Type B pancreatic cell (in vitro differentiated cells): ENCODE measurements at regions not wholly inside any gene's neighbourhood (a gene's known extent, or its start where the extent isn't known, plus 50 kb on each side); places are given as distances from the start of the nearest gene placed in this dataset.

Experiments used
- DNase-seq: peaks from one replicate; pipeline ENCODE4 v3.0.0; 2021; ENCODE audit warnings: mixed read lengths; ENCODE audit not compliant: unreplicated experiment; ENCODE audit errors: extremely low spot score
- H3K27ac Mint-ChIP-seq: 2 replicates; pipeline ENCODE4 v1.8.0; 2021; ENCODE audit warnings: mild to moderate bottlenecking, mixed read lengths
- H3K27me3 Mint-ChIP-seq: 2 replicates; pipeline ENCODE4 v1.8.0; 2021; ENCODE audit warnings: mixed read lengths
- H3K36me3 Mint-ChIP-seq: 2 replicates; pipeline ENCODE4 v1.8.0; 2021; ENCODE audit warnings: mixed read lengths
- H3K4me1 Mint-ChIP-seq: one replicate; pipeline ENCODE4 v1.8.0; 2021; ENCODE audit warnings: mixed read lengths; ENCODE audit not compliant: unreplicated experiment
- H3K4me3 Mint-ChIP-seq: 2 replicates; pipeline ENCODE4 v1.8.0; 2021; ENCODE audit warnings: mild to moderate bottlenecking, mixed read lengths
- H3K9me3 Mint-ChIP-seq: 2 replicates; pipeline ENCODE4 v1.8.0; 2021; ENCODE audit warnings: mixed read lengths
- TF ChIP-seq, protein P1 (sequence below): fragments of 200-600 bp; sonication (generic); conservative IDR thresholded peaks from 2 replicates; pipeline ENCODE4 v1.5.0; 2021; ENCODE audit warnings: antibody characterized with exemption, mild to moderate bottlenecking

DNA sequence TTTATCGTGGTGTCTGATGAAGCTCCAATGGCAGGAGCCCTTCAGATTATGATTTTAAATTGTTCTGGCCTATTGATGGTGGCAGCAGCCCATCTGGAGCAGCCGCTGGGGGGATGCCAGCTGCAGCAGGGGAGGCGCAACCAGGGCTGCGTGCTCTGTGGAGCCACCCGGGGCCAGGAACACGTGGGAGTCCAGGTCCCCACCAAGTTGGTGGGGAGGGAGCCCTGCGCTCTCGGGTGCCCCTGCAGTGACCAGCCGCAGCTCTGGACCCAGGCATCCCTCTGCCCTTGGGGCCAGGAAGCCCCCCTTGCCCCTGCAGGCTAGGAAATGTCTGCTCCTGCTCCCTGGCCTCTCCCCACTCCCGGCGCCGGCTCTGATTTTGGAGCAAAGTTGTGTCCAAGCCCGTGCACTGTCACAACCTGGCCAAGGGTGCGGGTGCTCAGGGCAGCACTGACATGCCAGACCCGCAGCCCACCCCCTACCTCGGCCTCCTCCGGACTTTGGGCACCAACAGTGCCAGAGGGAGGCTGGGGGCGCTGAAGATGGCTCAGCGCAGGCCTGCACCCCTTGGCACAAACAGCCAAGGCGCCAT is 147.2 kb upstream of the ADO start:
- Mint-ChIP-seq H3K27ac (no peak overlapping the region), H3K9me3 (no peaks in the 10 kb centered on the region), H3K36me3 (no peaks in the 10 kb centered on the region), H3K4me1 (no peaks in the 10 kb centered on the region), H3K4me3 (no peak overlapping the region), H3K27me3 (no peaks in the 10 kb centered on the region)
- TF ChIP-seq, protein P1, sequence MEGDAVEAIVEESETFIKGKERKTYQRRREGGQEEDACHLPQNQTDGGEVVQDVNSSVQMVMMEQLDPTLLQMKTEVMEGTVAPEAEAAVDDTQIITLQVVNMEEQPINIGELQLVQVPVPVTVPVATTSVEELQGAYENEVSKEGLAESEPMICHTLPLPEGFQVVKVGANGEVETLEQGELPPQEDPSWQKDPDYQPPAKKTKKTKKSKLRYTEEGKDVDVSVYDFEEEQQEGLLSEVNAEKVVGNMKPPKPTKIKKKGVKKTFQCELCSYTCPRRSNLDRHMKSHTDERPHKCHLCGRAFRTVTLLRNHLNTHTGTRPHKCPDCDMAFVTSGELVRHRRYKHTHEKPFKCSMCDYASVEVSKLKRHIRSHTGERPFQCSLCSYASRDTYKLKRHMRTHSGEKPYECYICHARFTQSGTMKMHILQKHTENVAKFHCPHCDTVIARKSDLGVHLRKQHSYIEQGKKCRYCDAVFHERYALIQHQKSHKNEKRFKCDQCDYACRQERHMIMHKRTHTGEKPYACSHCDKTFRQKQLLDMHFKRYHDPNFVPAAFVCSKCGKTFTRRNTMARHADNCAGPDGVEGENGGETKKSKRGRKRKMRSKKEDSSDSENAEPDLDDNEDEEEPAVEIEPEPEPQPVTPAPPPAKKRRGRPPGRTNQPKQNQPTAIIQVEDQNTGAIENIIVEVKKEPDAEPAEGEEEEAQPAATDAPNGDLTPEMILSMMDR: no peak
- DNase-seq: no peak

DNA sequence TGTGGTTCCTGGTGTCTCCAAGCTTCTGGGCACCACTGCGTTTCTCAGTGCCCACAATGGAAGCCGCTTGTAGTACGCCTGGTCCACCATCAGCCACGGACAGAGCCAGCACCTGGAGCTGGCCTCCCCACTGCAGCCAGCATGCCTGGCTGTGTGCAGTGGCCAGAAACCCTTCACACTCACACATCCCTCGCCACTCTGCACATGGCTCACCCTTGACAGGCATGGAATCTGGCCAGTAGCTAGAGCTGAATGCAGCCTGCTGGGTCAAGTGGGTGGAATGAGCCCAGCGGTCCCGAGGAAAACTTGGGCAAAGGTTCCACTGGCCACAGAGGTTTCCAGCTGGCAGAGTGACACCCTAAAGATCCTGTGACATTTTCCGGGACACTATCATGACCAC is 146.0 kb upstream of the ADO start:
- H3K4me3 Mint-ChIP-seq: no peak overlapping the region
- H3K27ac Mint-ChIP-seq: no peak overlapping the region
- TF ChIP-seq, protein P1: no peak
- no peaks in the 10 kb centered on the region for H3K27me3 Mint-ChIP-seq
- no peaks in the 10 kb centered on the region for H3K36me3 Mint-ChIP-seq
- no peaks in the 10 kb centered on the region for H3K9me3 Mint-ChIP-seq
- DNase-seq: no peak
- no peaks in the 10 kb centered on the region for H3K4me1 Mint-ChIP-seq

DNA sequence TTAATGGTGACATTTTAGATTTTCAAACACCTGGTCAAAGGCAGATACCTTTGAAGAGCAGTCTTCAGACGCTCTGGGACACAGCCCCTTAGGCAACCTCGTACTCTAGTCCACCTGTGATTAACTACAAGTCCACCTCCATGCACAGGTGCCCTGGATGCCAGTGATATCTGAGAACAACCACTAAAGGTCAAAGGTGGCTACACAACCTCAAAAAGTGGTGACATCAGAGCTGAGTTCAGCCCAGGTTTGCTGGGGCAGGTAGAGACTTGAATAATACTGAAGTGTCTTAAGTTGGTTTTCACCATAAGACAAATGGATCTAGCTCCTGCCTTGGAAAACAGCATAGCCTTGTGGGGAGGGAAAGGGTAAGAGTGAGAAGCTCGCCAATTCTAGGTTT is 143.4 kb upstream of the ADO start:
- TF ChIP-seq, protein P1: no peak
- Mint-ChIP-seq H3K27ac (no peak overlapping the region), H3K27me3 (peaks cover 13% of the 10 kb centered on the region), H3K9me3 (no peaks in the 10 kb centered on the region), H3K4me1 (no peaks in the 10 kb centered on the region), H3K36me3 (no peaks in the 10 kb centered on the region), H3K4me3 (no peak overlapping the region)
- no peak for DNase-seq

DNA sequence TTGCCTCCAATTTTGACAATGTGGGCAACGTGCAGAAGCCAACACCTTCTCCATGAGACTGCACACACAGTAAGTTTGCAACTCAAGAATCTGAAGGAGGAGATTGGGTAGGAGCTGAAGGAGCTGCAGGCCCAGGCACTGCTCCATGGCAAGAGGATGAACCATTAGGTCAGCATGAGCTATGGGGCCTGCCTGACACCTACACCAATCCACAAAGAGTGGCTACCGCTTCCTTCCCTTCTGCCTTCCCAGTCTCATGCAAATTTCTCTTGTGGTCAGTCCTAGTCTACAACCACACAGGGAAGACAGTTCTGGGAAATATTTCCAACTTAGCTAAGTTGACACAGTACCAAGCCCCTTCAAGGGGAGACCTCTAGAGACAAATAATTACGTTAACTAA is 142.0 kb upstream of the ADO start:
- no peak for DNase-seq
- no peak overlapping the region for H3K4me3 Mint-ChIP-seq
- no peaks in the 10 kb centered on the region for H3K9me3 Mint-ChIP-seq
- TF ChIP-seq, protein P1: no peak
- H3K4me1 Mint-ChIP-seq: no peaks in the 10 kb centered on the region
- no peak overlapping the region for H3K27ac Mint-ChIP-seq
- H3K36me3 Mint-ChIP-seq: no peaks in the 10 kb centered on the region
- peaks cover 16% of the 10 kb centered on the region for H3K27me3 Mint-ChIP-seq

DNA sequence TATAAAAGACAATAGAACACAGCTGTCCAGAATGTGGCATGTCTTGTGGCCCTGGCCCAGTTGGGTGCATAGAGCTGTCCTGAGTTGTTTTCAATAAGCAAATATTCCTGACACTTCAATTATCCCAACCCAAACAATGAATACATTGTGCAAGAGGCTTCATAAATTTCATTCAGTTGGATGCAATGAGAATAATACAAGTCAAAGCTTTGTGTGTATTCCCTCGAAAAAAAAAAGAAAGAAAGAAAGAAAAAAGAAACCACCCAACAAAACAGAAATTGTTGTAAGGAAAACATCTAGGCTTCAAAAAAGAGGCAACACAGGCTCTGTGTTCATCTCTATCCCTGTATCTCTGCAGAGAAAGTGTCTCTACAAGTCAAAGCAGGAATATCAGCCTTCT is 138.7 kb upstream of the ADO start:
- DNase-seq: no peak
- no peaks in the 10 kb centered on the region for H3K36me3 Mint-ChIP-seq
- H3K27ac Mint-ChIP-seq: no peak overlapping the region
- TF ChIP-seq, protein P1: no peak
- H3K27me3 Mint-ChIP-seq: peaks cover 37% of the 10 kb centered on the region
- no peaks in the 10 kb centered on the region for H3K9me3 Mint-ChIP-seq
- no peak overlapping the region for H3K4me3 Mint-ChIP-seq
- H3K4me1 Mint-ChIP-seq: no peaks in the 10 kb centered on the region

DNA sequence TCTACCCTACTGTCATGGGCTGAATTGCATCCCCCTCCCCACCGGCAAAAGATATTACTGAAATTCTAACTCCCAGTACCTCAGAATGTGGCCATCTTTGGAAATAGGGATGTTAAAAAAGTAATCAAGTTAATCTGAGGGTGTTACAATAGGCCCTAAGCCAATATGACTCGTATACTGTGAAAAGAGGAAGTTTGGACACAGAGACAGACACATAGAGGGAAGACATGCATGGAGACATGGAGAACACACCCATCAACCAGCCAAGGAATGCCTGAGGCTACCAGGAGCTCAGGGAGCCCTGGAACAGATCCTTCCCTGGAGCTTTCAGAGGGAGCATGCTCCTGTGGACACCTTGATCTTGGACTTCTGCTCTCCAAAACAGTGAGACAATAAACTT is 138.2 kb upstream of the ADO start:
- TF ChIP-seq, protein P1: no peak
- H3K9me3 Mint-ChIP-seq: no peaks in the 10 kb centered on the region
- H3K4me1 Mint-ChIP-seq: no peaks in the 10 kb centered on the region
- no peak overlapping the region for H3K4me3 Mint-ChIP-seq
- no peaks in the 10 kb centered on the region for H3K36me3 Mint-ChIP-seq
- H3K27ac Mint-ChIP-seq: no peak overlapping the region
- H3K27me3 Mint-ChIP-seq: peaks cover 37% of the 10 kb centered on the region
- DNase-seq: no peak
